ENCODE measurements at regions not wholly inside any gene's neighbourhood (a gene's known extent, or its start where the extent isn't known, plus 50 kb on each side); places are given as distances from the start of the nearest gene placed in this dataset.

- BruUV-seq (replicated peaks), result no TSS peak
- H2AFZ ChIP-seq (ENCODE audit: low read depth, low read length), result no peak overlapping the region
- H3K9ac ChIP-seq (replicated peaks; ENCODE audit: extremely low read depth, insufficient read depth, low read length), result no peak overlapping the region
- no peaks in the 10 kb centered on the region for H3K4me1 ChIP-seq (ENCODE audit: control insufficient read depth, extremely low read depth, insufficient read depth, low read length)
- H3K9me3 ChIP-seq (replicated peaks; ENCODE audit: control insufficient read depth, insufficient read depth, low read length), result no peaks in the 10 kb centered on the region
- no peak overlapping the region for H3K27ac ChIP-seq (ENCODE audit: insufficient read depth, low read depth, low read length)
- TF ChIP-seq CTCF (IDR thresholded peaks at IDR 0.05; ENCODE audit: extremely low read depth in 1 of 2, insufficient read depth in 1 of 2, low read depth in 1 of 2, low read length in 2 of 2) (no peak), EZH2 (IDR thresholded peaks at IDR 0.05; ENCODE audit: borderline replicate concordance, low read depth, low read length, severe bottlenecking) (no peak)
- no peaks in the 10 kb centered on the region for H3K9me1 ChIP-seq (replicated peaks; ENCODE audit: control insufficient read depth, extremely low read depth, insufficient read depth, low read length)
- no peaks in the 10 kb centered on the region for H3K36me3 ChIP-seq (ENCODE audit: control insufficient read depth in 2 of 2, extremely low read depth in 1 of 2, insufficient read depth in 2 of 2, low read length in 2 of 2)
- intact Hi-C loops (cut with micrococcal nuclease), result no loop called here
- peaks cover 0 to 6% of the 10 kb centered on the region in 2 experiments for H3K27me3 ChIP-seq (ENCODE audit: control insufficient read depth in 2 of 2, insufficient read depth in 2 of 2, low read length in 2 of 2)
- no peak for FAIRE-seq
- CTCF ChIA-PET, result no interaction called here
- no peak overlapping the region for H3K4me2 ChIP-seq (ENCODE audit: insufficient read depth, low read length)
- H3K79me2 ChIP-seq (ENCODE audit: control insufficient read depth, insufficient read depth, low read length), result no peaks in the 10 kb centered on the region
- H3K4me3 ChIP-seq (replicated peaks in 1 of 3; ENCODE audit: insufficient read depth in 1 of 3, low read depth in 1 of 3, low read length in 3 of 3), result no peak overlapping the region
- dilution Hi-C loops (cut with MboI; ENCODE audit: extremely low pct_ligation_motif_present, low sequenced_read_pairs), result no loop called here
- POLR2A ChIA-PET, result no interaction called here
- H4K20me1 ChIP-seq (replicated peaks; ENCODE audit: control insufficient read depth, extremely low read depth, insufficient read depth, low read length), result no peaks in the 10 kb centered on the region
- no peak for DNase-seq (ENCODE audit: low read depth, low spot score)
Measured at GRCh38 chr6:77566235-77566634, 86.6 kb upstream of the MEI4 start.

- Histone ChIP-seq H3K27ac (ENCODE audit: insufficient read depth, low read depth, low read length) (no peak overlapping the region), H3K9me1 (replicated peaks; ENCODE audit: control insufficient read depth, extremely low read depth, insufficient read depth, low read length) (no peaks in the 10 kb centered on the region), H3K4me1 (ENCODE audit: control insufficient read depth, extremely low read depth, insufficient read depth, low read length) (no peaks in the 10 kb centered on the region), H3K79me2 (ENCODE audit: control insufficient read depth, insufficient read depth, low read length) (no peaks in the 10 kb centered on the region), H3K9ac (replicated peaks; ENCODE audit: extremely low read depth, insufficient read depth, low read length) (no peak overlapping the region), H3K9me3 (replicated peaks; ENCODE audit: control insufficient read depth, insufficient read depth, low read length) (no peaks in the 10 kb centered on the region), H2AFZ (ENCODE audit: low read depth, low read length) (no peak overlapping the region), H3K27me3 (ENCODE audit: control insufficient read depth in 2 of 2, insufficient read depth in 2 of 2, low read length in 2 of 2) (peaks cover 0 to 18% of the 10 kb centered on the region in 2 experiments), H3K36me3 (ENCODE audit: control insufficient read depth in 2 of 2, extremely low read depth in 1 of 2, insufficient read depth in 2 of 2, low read length in 2 of 2) (no peaks in the 10 kb centered on the region), H3K4me2 (ENCODE audit: insufficient read depth, low read length) (no peak overlapping the region), H4K20me1 (replicated peaks; ENCODE audit: control insufficient read depth, extremely low read depth, insufficient read depth, low read length) (no peaks in the 10 kb centered on the region), H3K4me3 (replicated peaks in 1 of 3; ENCODE audit: insufficient read depth in 1 of 3, low read depth in 1 of 3, low read length in 3 of 3) (no peak overlapping the region)
- no TSS peak for BruUV-seq (replicated peaks)
- CTCF ChIA-PET, result interaction anchor here (1.3 kb wide), 1 partner anchor 10 kb away, joined by 4 read pairs; no protein-coding TSS in a partner anchor
- intact Hi-C loops (cut with micrococcal nuclease), result no loop called here
- DNase-seq (ENCODE audit: low read depth, low spot score) (no peak), FAIRE-seq (no peak)
- TF ChIP-seq MAX (IDR thresholded peaks at IDR 0.05; ENCODE audit: insufficient read depth, insufficient read length) (no peak), CTCF (IDR thresholded peaks at IDR 0.05; ENCODE audit: extremely low read depth in 1 of 2, insufficient read depth in 1 of 2, low read depth in 1 of 2, low read length in 2 of 2) (no peak), GATA2 (IDR thresholded peaks at IDR 0.05; ENCODE audit: insufficient read depth, insufficient read length, low read depth, low read length) (no peak), POLR2A (IDR thresholded peaks at IDR 0.05; ENCODE audit: low read depth, low read length) (no peak), FOS (IDR thresholded peaks at IDR 0.05; ENCODE audit: borderline replicate concordance, insufficient read depth, low read length) (no peak), EZH2 (IDR thresholded peaks at IDR 0.05; ENCODE audit: borderline replicate concordance, low read depth, low read length, severe bottlenecking) (no peak), JUN (IDR thresholded peaks at IDR 0.05; ENCODE audit: borderline replicate concordance, insufficient read depth, insufficient read length, low read depth) (no peak), POLR2AphosphoS5 (IDR thresholded peaks at IDR 0.05; ENCODE audit: insufficient read depth, low read depth, low read length) (no peak), MYC (IDR thresholded peaks at IDR 0.05; ENCODE audit: low read depth, low read length) (no peak)
- dilution Hi-C loops (cut with MboI; ENCODE audit: extremely low pct_ligation_motif_present, low sequenced_read_pairs), result no loop called here
- POLR2A ChIA-PET, result no interaction called here
Measured at GRCh38 chr6:77568570-77568969, 84.3 kb upstream of the MEI4 start.

Measured in endothelial cell of umbilical vein (primary cell).